GM12878 (cell line): ENCODE measurements at regions not wholly inside any gene's neighbourhood (a gene's known extent, or its start where the extent isn't known, plus 50 kb on each side); places are given as distances from the start of the nearest gene placed in this dataset.

Experiments
- ATAC-seq: fragments of 200-7000 bp; cut with Tn5 transposase; 3 replicates; pipeline ENCODE4 v1.9.1; 2020; ENCODE audit warnings: mild to moderate bottlenecking, moderate library complexity
- BruUV-seq: library from RNA; stranded (reverse); fragments of 400-500 nt; replicated peaks from 2 replicates; lab custom pipeline; 2021; lab: Mats Ljungman, UMichigan
- CTCF ChIA-PET: fragments of 300-600 bp; sonication (Branson Sonifier 250); formaldehyde crosslinking; extraction: SDS; loops from one replicate; lab custom pipeline; 2021; ENCODE audit warnings: inconsistent platforms; lab: Yijun Ruan, JAX
- POLR2A ChIA-PET: fragments of 350-600 bp; formaldehyde crosslinking; extraction: SDS; loops from one replicate; lab custom pipeline; 2021; ENCODE audit warnings: inconsistent platforms; lab: Charles Lee
- RAD21 ChIA-PET: fragments of 300-600 bp; sonication (Branson Sonifier 250); formaldehyde crosslinking; loops from one replicate; lab custom pipeline; 2023; ENCODE audit warnings: antibody characterized with exemption; ENCODE audit not compliant: unreplicated experiment; lab: Charles Lee
- SMC1A ChIA-PET: fragments of 300-600 bp; sonication (Branson Sonifier 250); formaldehyde crosslinking; loops from one replicate; lab custom pipeline; 2023; ENCODE audit not compliant: unreplicated experiment, uncharacterized antibody; lab: Charles Lee
- DNase-seq: peaks from one replicate; pipeline ENCODE4 v3.0.0-alpha.2; 2011; ENCODE audit warnings: low read depth, low spot score
- FAIRE-seq: peaks from 3 replicates; lab custom pipeline; 2011; peaks lifted over from hg19 to GRCh38; lab: Jason Lieb, UNC
- H2AFZ ChIP-seq: 2 replicates; pipeline ENCODE4 v1.6.0; 2011; ENCODE audit warnings: low read depth, low read length, control low read depth; ENCODE audit not compliant: control insufficient read depth
- H3K27ac ChIP-seq: 2 replicates; pipeline ENCODE4 v1.5.1; 2011; ENCODE audit warnings: control low read depth; ENCODE audit not compliant: control insufficient read depth, insufficient read depth
- H3K27me3 ChIP-seq, 2 experiments: replicated peaks in 1 of 2; 2 replicates each; pipeline versions ENCODE4 v1.6.0 to v1.6.1; 2011; ENCODE audit warnings: low read length in 1 of 2; ENCODE audit not compliant: control insufficient read depth in 2 of 2, insufficient read depth in 2 of 2
- H3K36me3 ChIP-seq, 2 experiments: 2 replicates each; pipeline ENCODE4 v1.5.1; 2011; ENCODE audit warnings: low read length in 1 of 2; ENCODE audit not compliant: control insufficient read depth in 2 of 2, insufficient read depth in 2 of 2
- H3K4me1 ChIP-seq: 2 replicates; pipeline ENCODE4 v1.6.1; 2011; ENCODE audit warnings: mild to moderate bottlenecking, low read length, moderate library complexity, mixed read lengths; ENCODE audit not compliant: control insufficient read depth, insufficient read depth
- H3K4me2 ChIP-seq: 2 replicates; pipeline ENCODE4 v1.6.0; 2011; ENCODE audit warnings: control low read depth; ENCODE audit not compliant: control insufficient read depth, insufficient read depth
- H3K4me3 ChIP-seq: fragments of 200-600 bp; sonication (generic); 2 replicates; pipeline ENCODE4 v1.5.1; 2016
- H3K79me2 ChIP-seq: 2 replicates; pipeline ENCODE4 v1.6.0; 2011; ENCODE audit warnings: low read length; ENCODE audit not compliant: control insufficient read depth, insufficient read depth
- H3K9ac ChIP-seq: 2 replicates; pipeline ENCODE4 v1.8.0; 2011; ENCODE audit warnings: low read length, control low read depth, mixed read lengths; ENCODE audit not compliant: control insufficient read depth, insufficient read depth
- H3K9me3 ChIP-seq: replicated peaks from 3 replicates; pipeline ENCODE4 v1.5.1; 2011; ENCODE audit warnings: mild to moderate bottlenecking, low read length; ENCODE audit not compliant: control insufficient read depth, insufficient read depth
- H4K20me1 ChIP-seq: 2 replicates; pipeline ENCODE4 v1.6.0; 2011; ENCODE audit not compliant: control insufficient read depth, insufficient read depth
- ASH2L ChIP-seq: fragments of 300-600, 200-600 bp; sonication (generic); IDR thresholded peaks from 2 replicates; pipeline ENCODE4 v1.6.1; 2017; ENCODE audit warnings: low read depth, mild to moderate bottlenecking, borderline replicate concordance
- IRF4 ChIP-seq: IDR thresholded peaks from 2 replicates; pipeline ENCODE4 v1.6.1; 2011; ENCODE audit warnings: low read depth, low read length
- NKRF ChIP-seq: fragments of 450-650 bp; conservative IDR thresholded peaks from 2 replicates; pipeline ENCODE4 v1.6.1; 2017; ENCODE audit warnings: mild to moderate bottlenecking, moderate library complexity
- PBX3 ChIP-seq: IDR thresholded peaks from 2 replicates; pipeline ENCODE4 v1.6.1; 2011; ENCODE audit warnings: mild to moderate bottlenecking, low read depth, low read length, moderate library complexity; ENCODE audit not compliant: insufficient replicate concordance
- RAD21 ChIP-seq: IDR thresholded peaks from 2 replicates; pipeline ENCODE4 v1.6.1; 2011; ENCODE audit warnings: mild to moderate bottlenecking, low read depth, low read length, moderate library complexity; ENCODE audit not compliant: insufficient read depth
- RCOR1 ChIP-seq: conservative IDR thresholded peaks from 2 replicates; pipeline ENCODE4 v1.6.1; 2012; ENCODE audit warnings: low read depth, low read length, improper control_type of control experiment
- RELB ChIP-seq: fragments of 450-650 bp; IDR thresholded peaks from 2 replicates; pipeline ENCODE4 v1.6.1; 2017; ENCODE audit warnings: low read depth, mild to moderate bottlenecking, moderate library complexity
- SMARCA5 ChIP-seq: fragments of 450-650 bp; IDR thresholded peaks from 2 replicates; pipeline ENCODE4 v1.6.1; 2017; ENCODE audit warnings: mild to moderate bottlenecking
- SMC3 ChIP-seq: IDR thresholded peaks from 2 replicates; pipeline ENCODE4 v1.6.1; 2011; ENCODE audit warnings: low read length, improper control_type of control experiment, borderline replicate concordance
- SP1 ChIP-seq: IDR thresholded peaks from one replicate; pipeline ENCODE4 v1.6.1; 2011; ENCODE audit warnings: low read depth, low read length
- SRF ChIP-seq, 2 experiments: IDR thresholded peaks; 2 replicates each; pipeline ENCODE4 v1.6.1; 2011; ENCODE audit warnings: low read depth in 2 of 2, low read length in 2 of 2, mild to moderate bottlenecking in 1 of 2, moderate library complexity in 1 of 2
- YBX1 ChIP-seq: fragments of 450-650 bp; IDR thresholded peaks from 2 replicates; pipeline ENCODE4 v1.6.1; 2016; ENCODE audit warnings: antibody characterized with exemption
- ZBTB4 ChIP-seq: fragments of 450-650 bp; formaldehyde crosslinking; IDR thresholded peaks from 2 replicates; pipeline ENCODE4 v1.4.0; 2022; ENCODE audit warnings: mild to moderate bottlenecking, moderate library complexity
- ZSCAN29 ChIP-seq: fragments of 450-650 bp; IDR thresholded peaks from 2 replicates; pipeline ENCODE4 v1.6.1; 2017; ENCODE audit warnings: mild to moderate bottlenecking, moderate library complexity
- WGBS: methylation state at CpG from one replicate; pipeline ENCODE4 v1.1.6; 2016; ENCODE audit warnings: low lambda C conversion rate; ENCODE audit not compliant: insufficient replicate concordance, insufficient coverage; ENCODE audit errors: missing lambda C conversion rate; 5-methylcytosine and 5-hydroxymethylcytosine counted together
- in situ Hi-C: fragments of 300-500 bp; cut with MboI; formaldehyde crosslinking; loops from 9 replicates; pipeline ENCODE4 v1.14.3; 2018; ENCODE audit warnings: mixed read lengths
- intact Hi-C: fragments of 100-400 bp; cut with micrococcal nuclease; formaldehyde crosslinking; loops from one replicate; pipeline ENCODE4 v1.14.2; 2022; ENCODE audit not compliant: unreplicated experiment

- no peak for TF ChIP-seq NKRF
Measured at GRCh38 chr14:70259420-70259819, 70.7 kb upstream of the SLC8A3 start (continued).

- BruUV-seq, result no TSS peak
- Histone ChIP-seq H3K9me3 (peaks cover 1% of the 10 kb centered on the region; the same call in 1 of the 3 replicates), H3K4me1 (no peaks in the 10 kb centered on the region), H3K27me3 (peaks cover 0 to 2% of the 10 kb centered on the region in 2 experiments; a peak in 2 of 4 replicates), H3K4me2 (no peak overlapping the region), H3K79me2 (no peaks in the 10 kb centered on the region), H2AFZ (no peak overlapping the region), H3K4me3 (no peak overlapping the region), H3K27ac (no peak overlapping the region), H3K9ac (no peak overlapping the region), H4K20me1 (no peaks in the 10 kb centered on the region), H3K36me3 (no peaks in the 10 kb centered on the region)
- ChIA-PET RAD21 (no interaction called here), POLR2A (no interaction called here), SMC1A (interaction anchor here (0.7 to 0.8 kb wide), 3 partner anchors 167 to 312 kb away, joined by 3 read pairs; no protein-coding TSS in a partner anchor), CTCF (interaction anchor here (0.6 to 2.1 kb wide), 6 partner anchors 32 to 211 kb away, joined by 3 to 13 read pairs (median 4); no protein-coding TSS in a partner anchor)
- whole genome bisulfite sequencing, result 18% methylated on average over 7 of the region's 7 CpGs
- intact Hi-C loops (loop anchor here (5.0 kb wide), 1 partner anchor 170 kb away; no protein-coding TSS in a partner anchor), in situ Hi-C loops (no loop called here)
- ATAC-seq (peak; percentile 68; the same call in 2 of the 3 replicates), FAIRE-seq (no peak), DNase-seq (no peak)
- no peak for TF ChIP-seq IRF4
- TF ChIP-seq RAD21, result peak; percentile 43
- TF ChIP-seq ASH2L, result no peak
- no peak for TF ChIP-seq SMARCA5
- no peak for TF ChIP-seq RCOR1
- TF ChIP-seq PBX3, result no peak
- no peak for TF ChIP-seq ZSCAN29
- TF ChIP-seq RELB, result no peak
- no peak for TF ChIP-seq YBX1
- TF ChIP-seq SP1, result no peak
- no peak for TF ChIP-seq ZBTB4 (CRISPR knock-in tag)
- TF ChIP-seq SRF (IDR thresholded peaks at IDR 0.05; ENCODE audit: low read depth in 2 of 2, low read length in 2 of 2), result no peak
- TF ChIP-seq SMC3, result peak; percentile 52; the same call in 1 of the 2 replicates
Measured at GRCh38 chr14:70257526-70257925, 68.8 kb upstream of the SLC8A3 start.
